Brain pericyte (primary cell): ENCODE measurements at regions not wholly inside any gene's neighbourhood (a gene's known extent, or its start where the extent isn't known, plus 50 kb on each side); places are given as distances from the start of the nearest gene placed in this dataset.
"Not testable (repeated sequence)": the region's sequence is repeated elsewhere in the genome, so short reads cannot be mapped to it uniquely, and the experiment has no call there.

Experiments
- DNase-seq: peaks from one replicate; pipeline ENCODE4 v3.0.0-alpha.2; 2012; ENCODE audit warnings: low read depth, low spot score

DNA sequence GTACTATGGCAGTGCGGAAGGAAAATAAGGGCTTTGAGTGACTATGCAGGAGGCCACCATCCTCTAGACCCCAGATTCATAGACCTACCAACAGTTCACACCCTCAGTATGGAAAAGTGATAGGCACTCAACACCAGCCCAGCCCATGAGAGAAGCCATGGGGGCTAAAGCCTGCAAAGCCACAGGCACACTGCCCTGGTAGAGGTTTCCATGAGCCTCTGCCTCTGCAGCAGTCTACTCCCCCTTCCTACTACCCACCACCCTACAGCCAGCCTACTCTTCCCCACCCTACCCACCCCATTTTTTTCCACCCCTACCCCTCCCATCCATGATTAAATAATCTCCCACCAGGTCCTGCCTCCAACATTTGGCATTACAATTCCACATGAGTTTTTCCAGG lies 241.9 kb downstream of the CWH43 start:
- DNase-seq = not testable (repeated sequence)

DNA sequence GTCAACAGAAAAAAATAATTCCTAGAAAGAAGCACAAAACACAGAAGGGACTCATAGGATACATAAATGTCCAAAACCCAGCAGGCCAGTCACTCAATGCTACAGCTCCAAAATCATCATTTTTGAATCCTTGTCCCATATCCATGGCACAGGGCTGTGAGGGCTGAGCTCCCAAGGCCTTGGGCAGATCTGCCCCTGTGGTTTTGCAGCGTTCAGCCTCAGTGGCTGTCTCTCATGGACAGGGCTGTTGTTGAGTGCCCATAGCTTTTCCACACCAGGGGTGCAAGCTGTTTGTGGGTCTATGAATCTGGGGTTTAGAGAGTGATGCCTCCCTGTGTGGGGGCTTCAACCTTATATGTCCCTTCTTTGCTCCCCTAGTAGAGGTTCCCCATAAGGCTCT lies 243.2 kb downstream of the CWH43 start:
- DNase-seq = not testable (repeated sequence)

DNA sequence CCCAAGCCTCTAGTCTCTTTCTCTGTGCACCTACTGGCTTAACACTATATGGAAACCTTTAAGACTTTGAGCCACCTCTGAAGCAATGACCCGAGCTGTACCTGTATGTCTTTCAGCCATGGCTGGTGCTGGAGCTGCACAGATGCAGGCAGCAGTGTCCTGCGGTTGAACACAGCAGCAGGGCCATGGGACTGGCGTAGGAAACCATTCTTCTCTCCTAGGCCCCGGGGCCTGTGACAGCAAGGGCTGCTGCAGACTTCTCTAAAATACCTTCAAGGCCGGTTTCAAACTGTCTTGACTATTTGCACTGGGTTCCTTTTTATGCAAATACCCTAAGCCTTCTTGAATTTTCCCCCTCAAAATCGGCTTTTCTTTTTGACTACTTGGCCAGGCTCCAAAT lies 243.6 kb downstream of the CWH43 start:
- not testable (repeated sequence) for DNase-seq

- not testable (repeated sequence) for DNase-seq
These were observed 247.3 kb downstream of the CWH43 start for GRCh38 chr4:49233346-49233745.

GRCh38 chr4:49233749-49234148 lies 247.7 kb downstream of the CWH43 start:
- DNase-seq = not testable (repeated sequence)

- not testable (repeated sequence) for DNase-seq
These were observed 248.3 kb downstream of the CWH43 start for GRCh38 chr4:49234382-49234781.

DNA sequence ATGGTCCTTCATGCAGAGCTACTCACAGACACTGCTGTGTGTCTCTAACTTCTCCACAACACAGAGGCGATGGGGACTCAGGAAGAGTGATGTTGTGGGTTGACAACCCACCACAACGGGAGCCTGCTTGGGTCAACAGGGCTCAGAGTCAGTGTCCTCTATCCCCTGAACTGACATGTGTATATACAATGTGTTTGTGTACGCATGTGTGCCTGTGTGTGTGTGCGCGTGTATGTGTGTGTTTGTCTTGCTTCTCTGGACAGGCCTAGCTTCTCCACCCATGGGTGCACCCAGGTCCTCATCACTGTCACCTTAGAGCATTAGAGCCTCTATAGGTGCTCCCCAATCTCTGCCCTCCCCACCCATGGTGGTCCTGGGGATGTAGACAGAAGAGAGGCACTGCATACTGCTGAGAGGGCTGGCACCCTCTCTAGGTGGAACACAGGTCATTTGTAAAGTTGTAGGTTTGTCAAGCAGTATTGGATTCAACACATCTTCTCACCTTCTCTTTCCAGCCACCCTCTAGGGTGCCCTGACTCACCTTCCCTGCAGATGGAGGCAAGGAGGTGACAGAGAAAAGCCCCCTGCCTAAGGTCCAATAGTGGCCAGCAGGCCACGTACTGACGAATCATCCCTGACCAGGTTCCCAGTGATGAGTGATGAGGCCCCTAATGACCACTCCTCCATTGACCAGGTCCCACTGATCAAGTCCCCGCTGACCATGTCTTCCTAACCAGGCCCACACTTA lies 249.5 kb downstream of the CWH43 start:
- not testable (repeated sequence) for DNase-seq

DNA sequence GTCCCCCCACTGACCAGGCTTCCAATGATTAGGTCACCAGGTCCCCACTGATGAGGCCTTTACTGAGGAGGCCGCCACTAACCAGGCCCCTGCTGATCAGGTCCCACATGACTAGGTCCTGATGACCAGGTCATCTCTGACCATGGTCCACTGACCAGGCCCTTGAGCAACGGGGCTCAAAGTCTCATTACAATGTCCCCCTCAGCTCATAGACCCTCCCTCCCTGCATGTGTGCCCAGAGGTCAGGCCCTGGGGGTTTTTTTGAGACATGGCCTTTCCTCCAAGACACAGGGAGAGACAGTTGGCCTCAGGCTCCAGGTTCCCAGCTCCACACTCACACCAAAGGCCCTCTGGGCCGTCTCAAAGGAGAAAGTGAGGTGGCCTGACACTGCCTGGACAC lies 250.4 kb downstream of the CWH43 start:
- not testable (repeated sequence) for DNase-seq

DNA sequence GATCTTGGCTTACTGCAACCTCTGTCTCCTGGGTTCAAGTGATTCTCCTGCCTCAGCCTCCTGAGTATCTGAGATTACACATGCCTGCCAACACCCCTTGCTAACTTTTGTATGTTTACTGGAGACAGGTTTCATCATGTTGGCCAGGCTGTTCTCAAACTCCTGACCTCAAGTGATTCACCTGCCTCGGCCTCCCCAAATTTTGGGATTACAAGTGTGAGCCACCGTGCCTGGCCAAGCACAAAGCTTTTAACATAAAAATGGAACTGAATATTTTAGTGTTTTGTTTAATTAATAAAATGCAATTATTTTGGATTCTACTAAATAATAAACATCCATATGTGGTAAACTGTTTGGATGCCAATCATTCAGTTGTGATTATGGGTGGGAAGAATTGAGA lies 255.2 kb downstream of the CWH43 start:
- not testable (repeated sequence) for DNase-seq

- not testable (repeated sequence) for DNase-seq
These were observed 276.7 kb downstream of the CWH43 start for GRCh38 chr4:49262786-49263185.

DNA sequence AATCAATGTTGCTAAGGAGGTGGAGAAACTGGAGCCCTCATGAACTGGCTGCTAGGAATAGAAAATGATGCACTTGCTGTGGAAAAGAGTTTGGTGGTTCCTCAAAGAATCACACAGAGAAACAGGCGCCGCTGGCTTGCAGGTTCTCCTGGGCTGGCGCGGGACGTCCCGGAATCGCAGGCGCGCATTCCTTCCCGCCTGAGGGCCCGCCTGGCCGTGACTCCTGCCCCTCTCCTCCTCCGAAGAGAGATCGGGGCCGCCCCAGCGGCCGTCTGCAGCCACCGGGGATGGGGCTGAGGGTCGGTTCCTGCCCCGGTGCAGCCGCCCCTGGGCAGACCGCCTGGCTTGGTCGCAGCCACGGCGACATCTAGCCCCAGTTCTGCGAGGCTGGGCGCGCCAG lies 284.4 kb downstream of the CWH43 start:
- DNase-seq = not testable (repeated sequence)

DNA sequence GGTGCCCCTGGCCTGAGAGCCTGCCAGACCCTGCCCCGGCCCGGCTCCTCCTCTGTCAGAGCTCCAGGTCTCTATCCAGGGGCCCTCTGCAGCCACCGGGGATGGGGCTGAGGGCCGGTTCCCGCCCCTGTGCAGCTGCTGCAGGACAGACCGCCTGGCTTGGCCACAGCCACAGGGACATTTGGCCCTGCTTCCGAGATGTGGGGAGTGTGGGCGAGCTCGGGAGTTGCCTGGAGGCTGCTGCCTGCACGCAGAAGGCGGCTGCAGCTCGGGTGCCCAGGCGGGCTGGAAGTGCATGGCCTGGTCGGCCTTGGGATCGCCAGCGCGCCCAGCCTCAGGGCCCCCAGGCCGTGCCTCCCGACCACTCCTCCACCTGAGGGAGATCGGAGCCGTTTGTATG lies 284.8 kb downstream of the CWH43 start:
- not testable (repeated sequence) for DNase-seq

GRCh38 chr4:49285905-49286304 lies 299.8 kb downstream of the CWH43 start:
- DNase-seq = not testable (repeated sequence)

DNA sequence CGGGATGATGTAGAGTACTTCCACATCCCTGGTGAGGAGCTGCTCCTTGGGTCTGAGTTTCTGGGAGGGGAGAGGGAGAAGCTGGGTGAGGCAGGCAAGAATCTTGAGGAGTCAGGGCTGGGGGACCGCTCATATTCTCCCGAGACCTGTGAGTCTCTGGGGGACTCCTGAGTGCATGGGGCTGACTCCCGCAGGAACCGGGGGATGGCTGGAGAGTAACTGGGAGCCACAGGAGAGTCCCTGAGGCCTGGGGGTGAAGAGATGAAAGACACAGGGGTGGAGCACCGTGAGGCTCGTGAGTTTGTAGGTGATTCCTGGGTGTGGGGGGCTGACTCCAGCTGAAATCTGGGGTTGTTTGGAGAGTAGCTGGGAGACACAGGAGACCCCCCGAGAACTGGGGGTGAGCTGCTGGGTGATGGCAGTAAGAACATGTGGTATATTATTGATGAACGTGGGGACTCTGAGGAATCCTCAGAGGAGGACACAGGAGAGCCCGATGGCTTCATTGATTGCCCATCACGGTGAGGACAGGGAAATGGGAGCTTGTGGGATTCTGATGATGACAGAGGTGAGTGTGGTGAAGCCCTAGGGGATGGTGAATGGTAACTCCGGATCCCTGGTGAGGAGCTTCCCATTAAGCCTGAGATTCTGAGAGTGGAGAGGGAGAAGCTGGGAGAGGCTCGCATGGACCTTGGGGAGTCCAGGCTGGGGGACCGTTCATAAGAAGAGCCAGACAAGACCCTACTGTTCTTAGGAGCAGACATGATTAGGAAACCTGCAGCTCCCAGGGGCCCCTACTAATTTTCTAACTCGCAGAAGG lies 301.1 kb downstream of the CWH43 start:
- not testable (repeated sequence) for DNase-seq

GRCh38 chr4:49287893-49288292 lies 301.8 kb downstream of the CWH43 start:
- DNase-seq = not testable (repeated sequence)

- not testable (repeated sequence) for DNase-seq
These were observed 302.7 kb downstream of the CWH43 start for GRCh38 chr4:49288796-49289195.

GRCh38 chr4:49314815-49315214 lies 328.7 kb downstream of the CWH43 start:
- DNase-seq = not testable (repeated sequence)

DNA sequence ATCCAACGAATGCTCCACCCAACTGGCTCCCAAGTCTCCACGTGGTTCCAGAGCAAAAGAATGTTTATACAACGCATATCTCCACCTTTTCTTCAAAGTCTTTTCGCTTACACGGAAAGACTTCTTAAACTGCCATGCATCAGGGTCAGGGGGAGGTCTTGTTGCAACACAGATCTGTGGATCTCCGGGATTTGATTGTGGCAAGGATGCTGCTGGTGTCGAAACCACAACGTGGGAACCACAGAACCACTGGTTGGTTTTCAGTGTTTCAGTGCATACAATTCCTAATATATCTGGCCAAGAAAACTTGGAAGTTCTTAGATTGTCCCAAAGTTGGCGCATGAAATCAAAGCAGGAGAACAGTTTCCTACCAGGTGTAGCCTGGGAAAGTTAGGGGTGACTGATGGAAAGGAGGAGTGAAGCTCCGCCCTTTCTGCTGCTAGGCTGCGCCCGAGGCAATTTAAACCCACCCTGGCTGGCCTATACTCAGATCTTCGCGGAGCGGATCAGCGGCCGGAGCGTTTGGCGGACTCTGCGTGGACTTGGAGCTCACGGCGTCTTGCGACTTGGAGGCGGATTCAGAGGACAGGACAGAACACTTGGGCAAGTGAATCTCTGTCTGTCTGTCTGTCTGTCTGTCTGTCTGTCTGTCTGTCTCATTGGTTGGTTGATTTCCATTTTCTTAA lies 334.8 kb downstream of the CWH43 start:
- not testable (repeated sequence) for DNase-seq

DNA sequence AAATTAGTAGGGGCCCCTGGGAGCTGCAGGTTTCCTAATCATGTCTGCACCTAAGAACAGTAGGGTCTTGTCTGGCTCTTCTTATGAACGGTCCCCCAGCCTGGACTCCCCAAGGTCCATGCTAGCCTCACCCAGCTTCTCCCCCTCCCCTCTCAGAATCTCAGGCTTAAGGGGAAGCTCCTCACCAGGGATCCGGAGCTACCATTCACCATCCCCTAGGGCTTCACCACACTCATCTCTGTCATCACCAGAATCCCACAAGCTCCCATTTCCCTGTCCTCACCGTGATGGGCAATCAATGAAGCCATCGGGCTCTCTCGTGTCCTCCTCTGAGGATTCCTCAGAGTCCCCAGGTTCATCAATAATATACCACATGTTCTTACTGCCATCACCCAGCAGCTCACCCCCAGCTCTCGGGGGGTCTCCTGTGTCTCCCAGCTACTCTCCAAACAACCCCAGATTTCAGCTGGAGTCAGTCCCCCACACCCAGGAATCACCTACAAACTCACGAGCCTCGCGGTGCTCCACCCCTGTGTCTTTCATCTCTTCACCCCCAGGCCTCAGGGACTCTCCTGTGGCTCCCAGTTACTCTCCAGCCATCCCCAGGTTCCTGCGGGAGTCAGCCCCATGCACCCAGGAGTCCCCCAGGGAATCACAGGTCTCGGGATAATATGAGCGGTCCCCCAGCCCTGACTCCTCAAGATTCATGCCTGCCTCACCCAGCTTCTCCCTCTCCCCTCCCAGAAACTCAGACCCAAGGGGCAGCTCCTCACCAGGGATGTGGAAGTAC lies 335.6 kb downstream of the CWH43 start:
- not testable (repeated sequence) for DNase-seq

GRCh38 chr4:49322610-49323572 lies 336.8 kb downstream of the CWH43 start:
- not testable (repeated sequence) for DNase-seq
